SK-MEL-5 (cell line): ENCODE measurements at regions not wholly inside any gene's neighbourhood (a gene's known extent, or its start where the extent isn't known, plus 50 kb on each side); places are given as distances from the start of the nearest gene placed in this dataset.
"Not testable (repeated sequence)": the region's sequence is repeated elsewhere in the genome, so short reads cannot be mapped to it uniquely, and the experiment has no call there.

Experiments used
- DNase-seq: peaks from one replicate; pipeline ENCODE4 v3.0.0-alpha.2; 2016; ENCODE audit warnings: low read depth, low spot score
- in situ Hi-C: cut with HindIII; loops from 2 replicates; pipeline ENCODE4 v1.10.0; 2016; ENCODE audit warnings: low sequenced_read_pairs, high pct_unique_total_duplicates, low pct_unique_long_range_greater_than_20kb

- in situ Hi-C loops = not testable (repeated sequence)
Observed at GRCh38 chr15:84401891-84402840, 166.6 kb downstream of the GOLGA6L4 start.

DNA sequence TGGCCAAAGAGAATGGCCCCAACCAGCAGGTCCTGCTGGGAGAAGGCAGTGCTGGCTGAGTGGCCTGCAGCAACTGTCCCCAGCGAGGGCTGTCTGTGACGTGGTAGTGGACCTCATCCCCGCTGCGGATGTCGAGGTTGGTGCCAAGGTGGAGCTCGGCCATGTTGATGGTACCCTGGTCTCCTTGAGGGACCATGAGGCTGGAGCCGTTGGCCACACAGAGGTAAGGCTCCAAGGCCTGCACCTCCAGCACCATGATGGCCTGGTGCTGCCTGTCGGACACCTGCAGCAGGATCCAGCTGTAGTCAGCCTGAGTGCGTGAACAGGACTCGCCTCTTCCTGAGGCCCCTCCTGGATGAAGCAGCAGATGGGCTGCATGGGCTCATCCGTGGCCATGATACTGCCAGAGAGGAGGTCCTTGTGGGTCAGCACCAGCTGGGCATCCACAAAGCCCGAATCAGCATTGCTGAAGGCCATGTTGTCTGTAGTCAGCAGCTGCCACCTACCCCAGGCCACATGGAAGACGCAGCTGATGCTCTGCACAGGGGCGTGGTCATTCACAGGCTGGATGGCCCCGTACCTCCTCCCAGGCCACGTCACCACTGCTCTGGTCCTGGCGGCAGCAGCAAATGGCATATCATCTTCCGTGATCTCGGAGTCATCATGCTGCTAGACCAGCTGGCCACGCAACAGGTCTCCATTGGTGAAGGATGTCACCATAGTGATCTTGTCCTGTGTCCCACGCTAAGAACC is 167.5 kb downstream of the GOLGA6L4 start:
- in situ Hi-C loops = no loop called here
- DNase-seq = no peak

More at GRCh38 chr15:84401891-84402840, 166.6 kb downstream of the GOLGA6L4 start:
- DNase-seq = not testable (repeated sequence)

DNA sequence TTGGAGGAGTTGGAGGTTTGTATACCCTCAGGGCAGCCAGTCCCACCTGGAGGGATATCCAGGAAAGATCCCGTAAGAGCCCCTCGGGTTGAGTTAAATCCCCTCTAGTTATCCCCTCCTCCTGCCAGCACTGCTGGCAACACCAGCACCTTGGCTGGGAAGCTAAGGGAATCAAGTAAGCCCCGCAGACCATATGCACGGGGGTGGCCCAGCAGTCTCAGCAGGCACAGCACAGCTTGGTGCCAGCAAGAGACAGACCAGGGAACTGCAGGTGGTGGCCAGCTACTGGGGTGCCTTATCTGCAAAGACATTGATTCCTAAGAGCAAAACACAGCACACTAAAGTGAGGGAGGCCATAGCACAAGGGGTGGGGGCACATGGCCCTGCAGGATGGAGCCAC is 173.8 kb downstream of the GOLGA6L4 start:
- DNase-seq, in situ Hi-C loops: not testable (repeated sequence)

DNA sequence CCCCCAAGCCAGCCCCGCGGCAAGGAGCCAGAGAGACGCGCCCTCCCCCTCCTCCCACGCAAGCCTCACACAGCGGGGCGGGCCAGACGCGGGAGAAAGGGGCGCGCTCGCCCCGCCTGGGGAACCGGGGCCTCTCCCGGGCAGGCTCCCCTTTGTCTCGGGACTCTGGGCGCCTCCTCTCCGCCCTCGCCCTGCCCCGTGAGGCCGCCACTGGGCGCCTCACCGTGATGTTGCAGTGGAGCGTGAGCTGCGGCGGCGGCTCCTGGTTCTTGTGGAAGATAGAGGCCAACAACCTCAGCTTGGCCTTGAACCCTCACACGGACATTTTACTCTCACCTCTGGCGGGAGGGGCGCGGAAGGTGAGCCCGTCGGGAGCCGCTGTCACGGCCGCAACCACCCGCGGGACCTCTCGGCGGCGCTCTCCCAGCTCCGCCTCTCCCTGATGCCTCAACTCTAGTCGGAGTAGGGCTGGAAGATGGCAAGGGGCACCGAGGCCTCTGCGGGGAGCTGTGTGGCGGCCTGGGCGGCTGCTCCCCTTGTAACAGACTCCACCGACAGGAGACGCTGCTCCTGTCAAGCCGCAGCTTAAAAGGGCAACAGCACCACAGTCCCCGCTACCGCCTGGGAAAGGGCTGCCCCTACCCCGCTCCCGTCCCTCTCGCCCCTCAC is 179.2 kb upstream of the ZSCAN2 start:
- in situ Hi-C loops, DNase-seq: not testable (repeated sequence)

DNA sequence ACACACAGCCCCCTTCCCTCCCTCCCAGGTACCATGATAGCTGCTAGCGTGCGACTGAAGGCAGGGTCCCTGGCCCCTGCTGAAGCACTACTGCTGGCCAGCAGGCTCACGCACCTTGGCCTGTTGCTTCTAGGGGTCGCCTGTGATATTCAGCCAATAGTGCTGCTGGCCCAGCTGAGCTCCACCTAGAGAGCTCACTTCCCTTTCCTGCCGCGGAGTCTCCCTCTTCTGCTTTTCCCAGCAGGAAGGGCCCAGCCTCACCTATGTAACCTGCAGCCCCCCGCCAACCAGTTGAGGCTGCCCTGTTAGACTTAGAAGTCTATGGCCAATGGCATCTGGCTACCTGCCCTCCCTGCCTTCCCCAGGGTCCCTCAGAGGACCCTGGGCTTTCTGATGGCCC is 175.5 kb upstream of the ZSCAN2 start:
- DNase-seq, in situ Hi-C loops: not testable (repeated sequence)

- DNase-seq, in situ Hi-C loops: not testable (repeated sequence)
Observed at GRCh38 chr15:84473305-84473877, 127.4 kb upstream of the ZSCAN2 start.

GRCh38 chr15:84476364-84477033 is 124.3 kb upstream of the ZSCAN2 start:
- DNase-seq, in situ Hi-C loops: not testable (repeated sequence)

- in situ Hi-C loops, DNase-seq: not testable (repeated sequence)
Observed at GRCh38 chr15:84477550-84477949, 123.3 kb upstream of the ZSCAN2 start.

DNA sequence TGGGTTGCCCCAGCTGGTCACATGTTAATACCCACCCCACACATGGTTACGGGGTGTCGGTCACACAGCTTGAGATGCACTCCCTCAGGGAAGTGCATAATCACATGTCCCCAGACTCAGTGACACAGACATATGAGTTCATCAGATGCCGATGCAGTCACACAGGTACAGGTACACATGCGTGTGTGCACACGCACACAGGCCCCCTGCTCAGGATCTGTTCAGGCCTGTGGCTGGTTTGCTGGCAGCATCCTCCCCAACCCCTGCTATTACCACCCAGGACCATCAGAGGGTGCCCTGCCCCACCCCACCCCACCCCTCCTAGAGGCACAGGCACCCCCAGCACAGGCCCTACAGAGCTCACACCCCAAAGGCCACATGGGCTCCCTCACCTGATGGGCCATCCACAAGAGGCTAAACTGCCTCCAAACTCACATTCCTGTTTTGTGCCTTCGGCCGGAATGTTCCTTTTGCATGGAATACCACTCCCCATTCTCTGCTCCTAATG is 120.6 kb upstream of the ZSCAN2 start:
- in situ Hi-C loops, DNase-seq: not testable (repeated sequence)

- DNase-seq, in situ Hi-C loops: not testable (repeated sequence)
Observed at GRCh38 chr15:84483859-84484258, 117.0 kb upstream of the ZSCAN2 start.

DNA sequence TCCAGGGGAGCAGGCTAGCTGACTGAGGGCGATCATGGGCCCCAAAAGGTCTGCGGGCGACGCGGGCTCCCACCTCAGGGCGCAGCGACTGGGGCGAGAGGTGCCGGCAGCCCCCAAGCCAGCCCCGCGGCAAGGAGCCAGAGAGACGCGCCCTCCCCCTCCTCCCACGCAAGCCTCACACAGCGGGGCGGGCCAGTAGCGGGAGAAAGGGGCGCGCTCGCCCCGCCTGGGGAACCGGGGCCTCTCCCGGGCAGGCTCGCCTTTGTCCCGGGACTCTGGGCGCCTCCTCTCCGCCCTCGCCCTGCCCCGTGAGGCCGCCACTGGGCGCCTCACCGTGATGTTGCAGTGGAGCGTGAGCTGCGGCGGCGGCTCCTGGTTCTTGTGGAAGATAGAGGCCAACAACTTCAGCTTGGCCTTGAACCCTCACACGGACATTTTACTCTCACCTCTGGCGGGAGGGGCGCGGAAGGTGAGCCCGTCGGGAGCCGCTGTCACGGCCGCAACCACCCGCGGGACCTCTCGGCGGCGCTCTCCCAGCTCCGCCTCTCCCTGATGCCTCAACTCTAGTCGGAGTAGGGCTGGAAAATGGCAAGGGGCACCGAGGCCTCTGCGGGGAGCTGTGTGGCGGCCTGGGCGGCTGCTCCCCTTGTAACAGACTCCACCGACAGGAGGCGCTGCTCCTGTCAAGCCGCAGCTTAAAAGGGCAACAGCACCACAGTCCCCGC is 100.5 kb upstream of the ZSCAN2 start:
- in situ Hi-C loops, DNase-seq: not testable (repeated sequence)

- in situ Hi-C loops, DNase-seq: not testable (repeated sequence)
Observed at GRCh38 chr15:84503101-84503500, 97.7 kb upstream of the ZSCAN2 start.

- in situ Hi-C loops, DNase-seq: not testable (repeated sequence)
Observed at GRCh38 chr15:84505552-84505951, 95.3 kb upstream of the ZSCAN2 start.

DNA sequence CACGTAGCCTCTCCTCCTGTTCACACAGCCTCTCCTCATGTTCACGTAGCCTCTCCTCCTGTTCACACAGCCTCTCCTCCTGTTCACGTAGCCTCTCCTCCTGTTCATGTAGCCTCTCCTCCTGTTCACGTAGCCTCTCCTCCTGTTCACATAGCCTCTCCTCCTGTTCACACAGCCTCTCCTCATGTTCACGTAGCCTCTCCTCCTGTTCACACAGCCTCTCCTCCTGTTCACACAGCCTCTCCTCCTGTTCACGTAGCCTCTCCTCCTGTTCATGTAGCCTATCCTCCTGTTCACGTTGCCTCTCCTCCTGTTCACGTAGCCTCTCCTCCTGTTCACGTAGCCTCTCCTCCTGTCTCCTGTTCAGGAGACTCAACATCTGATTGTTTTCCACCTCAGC is 88.5 kb upstream of the ZSCAN2 start:
- in situ Hi-C loops, DNase-seq: not testable (repeated sequence)

DNA sequence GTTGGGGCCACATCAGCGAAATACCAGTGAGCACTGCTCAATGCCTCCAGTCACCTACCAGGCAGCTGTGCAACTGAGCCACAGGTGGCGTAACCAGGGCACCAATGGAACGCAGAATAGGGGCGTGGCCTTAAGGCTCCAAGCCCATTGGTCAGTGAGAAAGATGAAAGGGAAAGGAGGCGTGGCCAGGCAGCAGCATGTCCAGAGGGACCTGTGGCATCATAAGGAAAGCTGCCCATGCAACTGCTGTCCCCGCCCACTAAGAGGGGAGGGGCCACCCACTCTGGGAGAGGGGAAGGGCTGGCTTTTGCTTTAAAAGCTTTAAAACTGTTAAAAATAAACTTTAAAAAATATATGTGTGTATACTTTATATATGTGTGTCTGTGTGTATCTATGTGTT is 84.0 kb upstream of the ZSCAN2 start:
- in situ Hi-C loops = not testable (repeated sequence)
- DNase-seq = peak; percentile 0
